Kidney (tissue), 13 donors: ENCODE measurements at regions not wholly inside any gene's neighbourhood (a gene's known extent, or its start where the extent isn't known, plus 50 kb on each side); places are given as distances from the start of the nearest gene placed in this dataset.
"Not testable (repeated sequence)": the region's sequence is repeated elsewhere in the genome, so short reads cannot be mapped to it uniquely, and the experiment has no call there.

ENCODE experiments used
- DNase-seq, 5 donors: peaks; one replicate each; pipeline ENCODE4 v3.0.0-alpha.2; 2013 to 2020
- FAIRE-seq: peaks from 2 replicates; lab custom pipeline; 2012; peaks lifted over from hg19 to GRCh38; lab: Jason Lieb, UNC
- H3K27ac ChIP-seq, 2 donors: one replicate each; pipeline ENCODE4 v1.7.0; 2013; ENCODE audit warnings: low read depth in 2 of 2, low read length in 2 of 2, inconsistent platforms in 1 of 2
- H3K27me3 ChIP-seq: one replicate; pipeline ENCODE4 v1.7.1; 2013; ENCODE audit warnings: low read length, inconsistent platforms; ENCODE audit not compliant: control insufficient read depth, insufficient read depth
- H3K36me3 ChIP-seq, 3 donors: one replicate each; pipeline versions ENCODE4 v1.7.0 to v1.7.1; 2013; ENCODE audit warnings: low read length in 3 of 3, control low read depth in 1 of 3, inconsistent platforms in 1 of 3; ENCODE audit not compliant: insufficient read depth in 3 of 3, control insufficient read depth in 2 of 3
- H3K4me1 ChIP-seq, 3 donors: one replicate each; pipeline versions ENCODE4 v1.7.0 to v1.7.1; 2013; ENCODE audit warnings: low read length in 3 of 3, inconsistent platforms in 1 of 3, low read depth in 1 of 3; ENCODE audit not compliant: control insufficient read depth in 2 of 3, insufficient read depth in 2 of 3
- H3K4me3 ChIP-seq, 3 donors: one replicate each; pipeline versions ENCODE4 v1.7.0 to v1.8.1; 2013; ENCODE audit warnings: low read length in 3 of 3, control low read depth in 1 of 3, inconsistent platforms in 1 of 3
- H3K9ac ChIP-seq, 3 donors: one replicate each; pipeline versions ENCODE4 v1.7.0 to v1.7.1; 2013; ENCODE audit warnings: low read length in 3 of 3, control low read depth in 1 of 3, inconsistent platforms in 1 of 3
- H3K9me3 ChIP-seq, 3 donors: one replicate each; pipeline versions ENCODE4 v1.7.0 to v1.7.1; 2013; ENCODE audit warnings: low read length in 3 of 3, control low read depth in 1 of 3, inconsistent platforms in 1 of 3; ENCODE audit not compliant: control insufficient read depth in 2 of 3, insufficient read depth in 1 of 3
- CTCF ChIP-seq: IDR thresholded peaks from 3 replicates; pipeline ENCODE4 v1.5.1; 2012; ENCODE audit warnings: mild to moderate bottlenecking, moderate library complexity, borderline replicate concordance; ENCODE audit not compliant: insufficient read depth; ENCODE audit errors: extremely low read depth
- intact Hi-C: fragments of 100-400 bp; cut with DNase I; formaldehyde crosslinking; loops from one replicate; pipeline ENCODE4 v1.11.1; 2022
- donor health status: control.
- donor health status: control.
- donor health status: control.
- donor health status: control.
- donor health status: control.
- donor health status: DM: yes; HTN: yes; CAD: no.
- donor health status: Normal renal cell carcinoma (clear cell type).

DNA sequence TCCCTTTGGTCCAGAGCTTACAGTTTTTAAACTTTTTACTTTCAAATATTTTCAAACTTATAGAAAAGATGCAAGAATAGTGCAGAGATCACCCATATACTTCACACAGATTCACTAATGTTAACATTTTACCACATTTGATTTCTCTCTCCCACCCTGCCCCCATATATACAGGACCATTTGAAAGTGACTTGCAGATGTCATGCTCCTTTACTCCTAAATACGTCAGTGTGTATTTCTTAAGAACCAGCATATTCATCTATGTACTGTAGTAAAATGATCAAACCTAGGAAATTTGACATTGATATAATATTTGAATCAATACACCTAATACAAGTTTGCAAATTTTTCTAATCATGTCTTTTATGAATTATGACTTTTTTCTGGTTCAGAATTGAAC lies 100.4 kb upstream of the CHD1 start:
- Histone ChIP-seq H3K4me3 (no peak overlapping the region), H3K4me1 (peaks cover 0 to 20% (median 5%) of the 10 kb centered on the region in 3 donors), H3K27ac (no peak overlapping the region), H3K36me3 (no peaks in the 10 kb centered on the region), H3K9ac (no peak overlapping the region), H3K9me3 (no peaks in the 10 kb centered on the region), H3K27me3 (no peaks in the 10 kb centered on the region)
- intact Hi-C loops: no loop called here
- FAIRE-seq: no peak
- no peak for DNase-seq
- no peak for TF ChIP-seq CTCF

GRCh38 chr5:99028170-99028569 lies 99.4 kb upstream of the CHD1 start:
- H3K36me3 ChIP-seq, H3K9me3 ChIP-seq, H3K4me3 ChIP-seq, H3K27me3 ChIP-seq, FAIRE-seq, H3K9ac ChIP-seq, DNase-seq, intact Hi-C loops, H3K27ac ChIP-seq: not testable (repeated sequence)
- peaks cover 0 to 20% (median 5%) of the 10 kb centered on the region in 3 donors for H3K4me1 ChIP-seq

DNA sequence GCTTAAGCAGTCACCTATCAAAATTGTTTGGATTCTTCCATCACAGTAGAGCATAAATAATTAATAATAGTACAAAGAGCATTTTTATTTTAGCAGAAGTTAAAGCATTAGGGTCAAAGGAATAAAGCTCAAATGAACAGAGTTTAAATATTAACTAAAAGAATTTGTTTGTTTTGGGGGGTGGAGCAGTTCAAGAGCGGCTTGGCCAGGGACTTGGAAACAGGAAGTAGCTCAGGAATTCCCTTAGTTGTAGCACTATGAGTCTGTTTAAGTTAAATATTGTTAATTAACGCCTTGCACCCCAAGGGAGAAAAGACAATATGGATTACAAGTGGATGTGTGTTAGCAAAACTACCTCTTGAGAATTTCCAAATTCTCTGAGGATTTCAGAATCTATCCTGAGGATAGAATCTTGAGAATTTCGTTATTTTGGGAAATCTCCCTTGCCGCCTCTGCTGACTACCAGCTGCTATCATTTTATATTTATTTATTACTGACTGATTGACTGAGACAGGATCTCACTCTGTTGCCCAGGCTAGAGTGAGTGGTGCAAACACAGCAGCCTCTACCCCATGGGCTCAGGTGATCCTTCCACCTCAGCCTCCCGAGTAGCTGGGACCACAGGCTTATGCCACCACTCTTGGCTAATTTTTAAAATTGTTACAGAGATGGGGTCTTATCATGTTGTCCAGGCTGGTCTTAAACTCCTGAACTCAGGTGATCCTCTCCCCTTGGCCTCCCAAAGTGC lies 96.7 kb upstream of the CHD1 start:
- no peak overlapping the region for H3K9ac ChIP-seq
- H3K9me3 ChIP-seq: no peaks in the 10 kb centered on the region
- no peak overlapping the region for H3K4me3 ChIP-seq
- intact Hi-C loops: no loop called here
- H3K36me3 ChIP-seq: no peaks in the 10 kb centered on the region
- peak; percentile 93 for FAIRE-seq
- H3K4me1 ChIP-seq: peaks cover 0 to 25% (median 0%) of the 10 kb centered on the region in 3 donors
- peak in 2 of 5 donors; percentile 57 to 69 for DNase-seq
- H3K27ac ChIP-seq: peak overlapping the region; percentile 45 to 73
- no peak for TF ChIP-seq CTCF
- no peaks in the 10 kb centered on the region for H3K27me3 ChIP-seq

DNA sequence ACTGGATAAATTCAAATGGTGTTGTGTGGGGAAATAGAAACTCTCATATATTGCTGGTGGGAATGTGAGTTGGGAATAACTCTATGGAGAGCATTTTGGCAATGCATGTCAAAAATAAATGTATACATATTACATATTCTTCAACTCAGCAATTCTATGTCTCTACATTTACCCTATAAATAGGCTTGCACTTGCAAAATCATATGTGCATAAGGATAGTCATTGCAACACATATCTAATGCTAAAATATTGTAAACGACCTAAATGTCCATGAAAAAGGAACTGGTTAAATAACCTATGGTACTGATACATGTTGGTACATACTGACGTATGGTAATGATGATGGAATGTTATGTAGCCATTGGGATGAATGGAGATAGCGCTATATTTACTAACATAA lies 94.5 kb upstream of the CHD1 start:
- Histone ChIP-seq H3K9ac (no peak overlapping the region), H3K9me3 (no peaks in the 10 kb centered on the region), H3K4me1 (peaks cover 0 to 28% (median 0%) of the 10 kb centered on the region in 3 donors), H3K4me3 (no peak overlapping the region), H3K27me3 (no peaks in the 10 kb centered on the region), H3K27ac (no peak overlapping the region), H3K36me3 (no peaks in the 10 kb centered on the region)
- DNase-seq (no peak), FAIRE-seq (no peak)
- intact Hi-C loops: no loop called here
- TF ChIP-seq CTCF: no peak
